Glomerular visceral epithelial cell (primary cell): ENCODE measurements at regions not wholly inside any gene's neighbourhood (a gene's known extent, or its start where the extent isn't known, plus 50 kb on each side); places are given as distances from the start of the nearest gene placed in this dataset.
"Not testable (repeated sequence)": the region's sequence is repeated elsewhere in the genome, so short reads cannot be mapped to it uniquely, and the experiment has no call there.

Source experiments
- DNase-seq: peaks from one replicate; pipeline ENCODE4 v3.0.0-alpha.2; 2016; ENCODE audit errors: extremely low spot score

DNA sequence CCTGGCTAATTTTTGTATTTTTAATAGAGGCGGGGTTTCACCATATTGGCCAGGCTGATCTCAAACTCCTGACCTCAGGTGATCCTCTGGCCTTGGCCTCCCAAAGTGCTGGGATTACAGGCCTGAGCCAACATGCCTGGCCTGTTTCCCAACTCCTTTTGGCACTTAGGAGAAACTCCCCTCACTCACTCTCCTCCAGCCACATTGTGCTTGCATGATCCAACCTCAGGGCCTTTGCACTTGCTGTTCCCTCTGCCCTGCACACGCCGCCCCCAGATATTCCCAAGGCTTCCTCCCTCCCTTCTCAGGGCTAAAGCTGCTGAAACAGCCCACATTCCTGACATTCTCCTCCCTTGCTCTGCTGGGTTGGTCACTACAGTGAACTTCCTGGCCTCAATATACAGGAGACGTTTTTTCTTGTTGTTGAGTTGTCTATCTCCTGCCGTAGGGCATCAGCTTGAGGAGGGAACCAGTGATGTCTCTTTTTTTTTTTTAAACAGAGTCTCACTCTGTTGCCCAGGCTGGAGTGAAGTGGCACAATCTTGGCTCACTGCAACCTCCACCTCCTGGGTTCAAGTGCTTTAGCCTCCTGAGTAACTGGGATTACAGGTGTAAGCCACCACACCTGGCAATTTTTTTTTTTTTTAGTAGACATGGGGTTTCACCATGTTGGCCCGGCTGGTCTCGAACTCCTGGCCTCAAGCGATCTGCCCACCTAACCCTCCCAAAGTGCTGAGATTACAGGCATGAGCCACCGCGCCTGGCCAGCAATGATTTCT lies 61.4 kb upstream of the PTPN1 start:
- not testable (repeated sequence) for DNase-seq

DNA sequence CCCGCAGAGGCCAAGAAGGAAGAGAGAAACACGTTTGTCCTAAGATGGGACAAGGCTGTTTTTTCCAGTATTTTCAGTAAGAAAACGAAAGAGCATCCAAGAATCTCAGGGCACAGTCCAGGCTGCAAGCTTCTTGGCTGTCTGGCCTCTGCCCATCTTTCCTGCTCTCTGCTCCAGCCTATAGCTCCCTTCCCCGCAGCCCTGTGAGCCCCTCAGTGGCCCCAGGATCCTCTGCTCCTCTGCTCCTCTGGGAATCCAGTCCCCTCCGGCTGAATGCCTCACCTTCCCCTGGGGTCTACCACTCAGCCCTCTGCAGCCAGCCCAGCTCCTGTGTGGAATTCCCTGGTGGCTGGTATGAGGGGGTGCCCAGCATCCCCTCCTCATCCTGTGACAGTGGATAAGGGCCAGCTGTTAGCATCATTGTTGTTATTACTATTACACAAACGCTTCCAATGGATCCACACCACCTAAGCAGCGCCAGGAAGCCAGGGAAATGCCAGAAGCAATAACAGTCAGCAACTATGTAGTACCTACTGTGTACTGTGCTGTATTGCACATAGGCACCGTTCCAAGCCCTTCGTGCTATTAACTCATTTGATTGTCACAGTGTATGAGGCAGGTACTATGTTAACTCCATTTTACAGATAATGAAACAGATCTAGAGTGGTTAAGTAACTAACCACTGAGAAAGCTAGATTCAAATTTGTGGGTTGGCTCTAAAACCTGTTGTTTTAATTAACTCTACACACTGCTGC lies 60.3 kb upstream of the PTPN1 start:
- DNase-seq: no peak

DNA sequence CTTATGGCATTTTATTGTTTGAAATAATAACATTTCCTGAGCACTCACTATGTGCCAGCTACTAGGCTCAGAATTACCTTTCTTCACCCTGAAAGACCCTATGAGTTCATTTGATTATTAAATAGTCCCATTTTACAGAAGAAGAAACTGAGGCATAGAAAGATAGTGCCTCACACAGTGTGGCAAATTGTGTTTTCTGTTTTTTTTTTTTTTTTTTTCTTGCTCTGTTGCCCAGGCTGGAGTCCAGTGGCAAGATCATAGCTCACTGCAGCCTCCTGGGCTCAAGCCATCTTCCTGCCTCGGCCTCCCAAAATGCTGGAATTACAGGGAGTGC lies 59.7 kb upstream of the PTPN1 start:
- no peak for DNase-seq

DNA sequence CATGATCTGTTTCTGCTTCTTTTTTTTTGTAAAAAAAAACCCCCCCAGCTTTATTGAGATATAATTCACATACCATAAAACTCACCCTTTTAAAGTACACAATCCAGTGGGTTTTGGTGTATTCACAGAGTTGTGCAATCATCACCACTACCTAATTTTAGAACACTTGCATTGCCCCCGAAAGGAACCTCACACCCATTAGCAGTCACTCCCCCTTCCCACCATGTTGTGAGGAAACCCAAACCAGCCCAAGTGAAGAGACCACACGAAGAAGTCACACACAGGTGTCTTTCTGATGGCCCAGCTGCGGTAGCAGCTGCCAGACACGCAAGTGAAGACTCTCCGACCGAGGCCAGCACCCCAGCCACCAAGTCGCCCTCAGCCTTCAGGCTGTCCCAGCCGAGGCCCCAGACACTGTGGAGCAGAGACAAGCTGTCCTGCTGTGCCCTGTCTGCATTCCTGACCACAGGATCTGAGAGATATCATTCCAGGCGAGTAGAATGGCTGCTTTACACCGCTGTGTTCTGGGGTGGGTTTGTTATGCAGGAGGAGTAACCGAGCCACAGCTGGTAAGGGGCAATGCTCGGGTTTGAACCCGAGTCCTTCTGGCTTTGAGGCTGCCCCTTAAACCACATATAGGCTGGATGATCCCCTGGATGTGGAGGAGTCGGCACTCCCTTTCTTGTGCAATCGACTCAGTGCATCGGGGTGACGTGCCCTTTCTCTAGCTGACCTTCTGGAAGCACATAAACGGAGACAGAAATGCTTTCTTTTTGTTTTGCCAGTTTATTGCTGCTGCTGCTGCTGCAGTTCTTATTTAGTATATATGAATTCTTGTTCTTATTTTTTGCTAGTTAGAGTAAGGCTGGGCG lies 59.1 kb upstream of the PTPN1 start:
- no peak for DNase-seq

DNA sequence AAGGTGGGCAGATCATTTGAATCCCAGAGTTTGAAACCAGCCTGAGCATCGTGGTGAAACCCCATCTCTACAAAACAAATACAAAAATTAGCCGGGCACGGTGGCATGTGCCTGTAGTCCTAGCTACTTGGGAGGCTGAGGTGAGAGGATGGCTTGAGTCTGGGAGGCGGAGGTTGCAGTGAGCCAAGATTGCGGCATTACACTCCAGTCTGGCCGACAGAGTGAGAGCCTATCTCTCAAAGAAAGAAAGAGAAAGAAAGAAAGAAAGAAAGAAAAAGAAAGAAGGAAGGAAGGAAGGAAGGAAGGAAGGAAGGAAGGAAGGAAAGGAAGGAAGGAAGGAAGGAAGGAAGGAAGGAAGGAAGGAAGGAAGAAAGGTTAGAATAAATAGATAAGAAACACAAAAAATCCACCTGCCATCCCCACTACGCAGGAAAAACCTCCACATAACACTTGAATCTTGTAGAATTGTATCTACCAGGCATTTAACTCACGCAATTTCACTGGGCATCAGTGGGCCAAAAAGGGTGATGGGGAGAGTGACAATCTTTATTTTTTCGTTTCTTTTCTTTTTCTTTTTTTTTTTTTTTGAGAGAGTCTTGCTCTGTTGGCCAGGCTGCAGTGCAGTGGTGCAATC lies 58.3 kb upstream of the PTPN1 start:
- not testable (repeated sequence) for DNase-seq

DNA sequence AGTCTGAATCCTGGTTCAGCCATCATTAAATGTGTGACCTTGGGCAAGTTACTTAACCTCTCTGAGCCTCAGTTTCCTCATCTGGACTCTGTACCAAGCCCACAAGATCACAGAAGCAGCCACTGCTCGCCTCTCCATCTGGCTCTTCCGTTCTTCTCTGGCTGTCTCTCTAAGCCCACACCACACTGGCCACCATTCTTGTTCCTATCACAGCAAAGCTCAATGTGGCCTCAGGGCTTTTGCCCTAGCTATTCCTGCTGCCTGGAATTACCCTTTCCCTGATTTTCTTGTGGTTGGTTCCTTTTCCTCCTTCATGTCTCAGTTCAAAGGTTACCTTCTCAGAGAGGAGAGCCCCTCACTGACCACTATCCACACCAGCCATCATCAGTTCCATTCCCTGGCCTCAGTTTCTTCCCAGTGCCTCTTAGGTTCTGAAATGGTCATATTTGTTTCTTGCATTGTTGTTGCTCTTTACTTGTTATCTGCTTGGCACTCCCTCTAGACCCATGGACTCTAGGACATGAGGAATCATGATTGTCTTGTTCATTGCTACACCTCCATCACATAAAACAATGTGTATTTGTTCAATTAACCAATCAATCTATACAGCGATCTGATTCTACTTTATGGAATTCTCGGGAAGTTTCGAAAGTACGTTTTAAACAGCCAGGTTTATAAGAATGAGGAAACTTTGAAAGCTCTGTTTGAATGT lies 56.5 kb upstream of the PTPN1 start:
- DNase-seq: no peak

DNA sequence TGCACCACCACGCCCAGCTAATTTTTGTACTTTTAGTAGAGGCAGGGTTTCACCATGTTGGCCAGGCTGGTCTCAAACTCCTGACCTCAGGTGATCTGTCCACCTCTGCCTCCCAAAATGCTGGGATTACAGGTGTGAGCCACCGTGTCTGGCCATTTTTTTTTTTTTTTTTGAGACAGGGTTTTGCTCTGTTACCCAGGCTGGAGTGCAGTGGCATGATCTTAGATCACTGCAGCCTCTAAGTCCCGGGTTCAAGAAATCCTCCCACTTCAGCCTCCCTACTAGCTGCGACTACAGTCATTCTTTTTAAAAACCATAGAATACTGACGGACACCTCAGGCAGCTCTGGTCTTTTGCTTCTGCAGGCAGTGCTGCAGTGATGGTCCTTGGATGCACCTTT lies 54.9 kb upstream of the PTPN1 start:
- DNase-seq: not testable (repeated sequence)

DNA sequence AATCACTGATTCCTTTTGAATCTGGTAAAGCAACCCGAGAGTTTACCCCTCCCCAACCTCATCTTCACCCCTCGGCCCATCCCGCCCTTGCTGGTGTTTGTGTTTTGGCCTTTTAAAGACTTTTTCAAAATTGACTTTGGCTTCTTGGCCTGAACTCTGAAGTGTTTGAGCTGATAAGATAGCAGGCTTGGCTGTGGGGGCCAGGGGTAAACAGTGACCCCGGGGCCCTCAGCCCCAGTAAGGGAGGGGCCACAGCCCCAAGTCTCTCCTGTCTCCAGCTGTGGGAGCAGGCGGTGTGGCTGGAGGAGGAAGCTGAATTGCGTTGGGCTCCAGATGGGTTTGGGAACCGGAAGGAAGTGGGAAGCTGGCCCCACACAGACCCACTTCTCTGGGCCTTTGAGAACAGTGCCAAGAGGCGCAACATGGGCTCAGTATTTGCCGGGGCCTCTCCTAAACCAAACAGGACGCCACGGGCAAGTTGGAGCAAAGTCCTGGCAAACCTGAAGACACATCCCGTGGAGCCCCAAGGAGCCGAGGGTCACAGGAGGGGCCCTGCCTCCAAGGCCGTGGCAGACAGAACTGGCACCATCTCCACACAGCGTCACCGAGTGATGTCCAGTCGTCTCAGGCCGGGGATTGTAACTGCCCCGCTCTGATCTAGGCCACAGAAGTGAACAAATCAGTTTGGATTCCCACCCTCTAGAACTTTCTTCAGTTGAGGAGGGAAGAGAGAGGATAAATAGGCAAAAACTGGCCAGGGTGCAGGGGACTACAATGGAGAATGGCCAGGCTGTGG lies 54.3 kb upstream of the PTPN1 start:
- DNase-seq: no peak

DNA sequence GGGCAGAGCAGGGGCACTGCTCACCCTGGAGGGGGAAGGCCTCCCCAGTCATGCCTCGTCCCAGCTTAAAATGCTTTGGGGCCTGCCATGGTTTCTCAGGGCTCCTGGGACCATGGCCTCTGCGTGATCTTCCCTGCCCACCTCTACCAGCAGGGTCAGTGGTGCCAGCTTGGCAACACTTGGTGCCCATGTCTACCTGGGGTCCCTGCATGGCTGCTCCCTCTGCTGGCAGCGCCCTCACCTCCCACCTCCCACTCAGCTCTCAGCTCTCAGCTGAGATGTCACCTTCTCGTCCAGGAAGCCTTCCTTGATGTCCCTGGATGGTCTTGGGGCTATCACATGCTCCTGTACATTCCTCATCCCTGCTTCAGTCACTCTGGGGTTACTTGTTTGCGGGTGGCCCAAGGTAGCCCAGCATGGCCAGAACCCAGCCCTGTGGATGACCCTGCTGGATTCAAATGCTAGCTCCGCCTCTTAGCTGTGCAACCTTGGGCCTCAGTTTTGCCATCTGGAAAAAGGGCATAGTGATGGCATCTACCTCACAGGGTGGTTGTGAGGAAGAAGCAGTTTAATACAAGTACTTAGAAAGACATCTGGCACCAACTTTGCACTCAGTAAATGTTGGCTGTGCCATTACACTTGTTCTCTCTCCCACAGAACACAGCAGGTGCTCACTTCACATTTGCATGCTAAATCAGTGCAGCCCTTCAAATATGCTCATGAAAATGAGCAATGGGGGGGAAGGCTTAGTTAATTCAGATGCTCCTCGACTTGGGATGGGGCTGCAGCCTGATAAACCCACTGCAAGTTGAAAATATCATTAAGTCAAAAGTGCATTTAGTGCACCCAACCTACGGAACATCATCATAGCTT lies 53.5 kb upstream of the PTPN1 start:
- no peak for DNase-seq

DNA sequence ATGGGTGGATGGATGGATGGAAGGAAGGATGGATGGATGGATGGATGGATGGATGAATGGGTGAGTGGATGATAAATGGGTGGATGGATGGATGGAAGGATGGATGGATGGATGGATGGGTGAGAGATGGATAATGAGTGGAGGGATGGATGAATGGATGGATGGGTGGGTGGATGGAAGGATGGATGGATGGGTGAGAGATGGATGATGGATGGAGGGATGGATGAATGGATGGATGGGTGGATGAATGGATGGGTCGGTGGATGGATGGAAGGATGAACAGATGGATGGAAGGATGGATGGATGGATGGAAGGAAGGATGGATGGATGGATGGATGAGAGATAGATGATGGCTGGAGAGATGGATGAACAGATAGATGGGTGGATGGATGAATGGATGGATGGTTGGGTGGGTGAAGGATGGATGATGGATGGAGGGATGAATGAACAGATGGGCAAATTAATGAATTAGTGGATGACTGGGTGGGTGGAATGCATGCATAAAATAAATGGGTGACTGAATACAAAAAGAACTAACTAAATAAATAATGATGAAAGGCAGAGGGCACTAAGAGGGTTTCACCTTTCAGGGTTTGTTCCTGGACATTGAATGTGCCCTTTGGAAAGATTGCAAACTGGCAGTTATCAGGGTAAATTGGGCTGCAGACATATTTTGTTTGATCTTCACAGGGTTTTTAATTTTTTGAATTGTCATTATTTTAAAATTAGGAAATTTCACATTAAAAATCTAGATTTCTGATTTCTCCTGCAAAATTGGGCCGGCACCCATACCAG lies 50.9 kb upstream of the PTPN1 start:
- DNase-seq: no peak

DNA sequence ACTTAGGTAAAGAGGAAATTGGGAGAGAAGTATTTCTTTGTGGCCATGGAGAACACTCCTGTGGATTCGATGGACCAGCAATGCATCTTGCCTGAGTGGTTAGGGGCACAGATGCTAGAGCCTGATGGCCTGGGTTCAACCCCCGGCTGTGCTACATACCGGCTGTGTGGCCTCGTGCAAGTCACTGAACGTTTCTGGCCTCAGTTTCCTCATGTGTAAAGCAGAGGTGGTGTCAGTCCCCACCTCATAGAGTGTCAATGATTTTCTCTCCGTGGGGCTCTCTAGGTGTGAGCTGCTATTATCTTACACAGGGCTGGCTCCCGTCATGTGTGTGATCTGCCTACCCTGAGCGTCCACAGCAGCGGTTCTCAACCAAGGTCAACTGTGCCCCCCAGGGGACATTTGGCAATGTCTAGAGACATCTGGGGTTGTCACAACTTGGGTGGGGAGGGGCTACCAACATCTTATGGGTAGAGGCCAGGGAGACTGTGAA lies 50.0 kb upstream of the PTPN1 start:
- DNase-seq: no peak
